GM23338 (cell line): ENCODE measurements at regions not wholly inside any gene's neighbourhood (a gene's known extent, or its start where the extent isn't known, plus 50 kb on each side); places are given as distances from the start of the nearest gene placed in this dataset.

Experiments
- ATAC-seq: fragments of 200-7000 bp; cut with Tn5 transposase; 3 replicates; pipeline ENCODE4 v1.9.1; 2020
- DNase-seq: peaks from one replicate; pipeline ENCODE4 v3.0.0-alpha.2; 2015; ENCODE audit warnings: low spot score
- H2AFZ ChIP-seq: fragments of 200-600 bp; sonication (generic); 2 replicates; pipeline ENCODE4 v1.8.0; 2016; ENCODE audit warnings: antibody characterized with exemption, mild to moderate bottlenecking, moderate library complexity
- H3F3A ChIP-seq: fragments of 200-600 bp; sonication (generic); replicated peaks from 2 replicates; pipeline ENCODE4 v1.8.0; 2017; ENCODE audit warnings: antibody characterized with exemption, mixed run types, low read depth
- H3K27ac ChIP-seq: fragments of 200-600 bp; sonication (generic); 2 replicates; pipeline ENCODE4 v1.6.1; 2016; ENCODE audit warnings: low read depth
- H3K27me3 ChIP-seq: fragments of 200-600 bp; sonication (generic); 2 replicates; pipeline ENCODE4 v1.8.0; 2016; ENCODE audit warnings: mild to moderate bottlenecking, mixed run types, moderate library complexity; ENCODE audit not compliant: insufficient read depth
- H3K36me3 ChIP-seq: fragments of 200-600 bp; sonication (generic); 2 replicates; pipeline ENCODE4 v1.8.0; 2016; ENCODE audit warnings: mild to moderate bottlenecking; ENCODE audit not compliant: insufficient read depth
- H3K4me1 ChIP-seq: fragments of 200-600 bp; sonication (generic); 2 replicates; pipeline ENCODE4 v1.8.0; 2016; ENCODE audit warnings: mild to moderate bottlenecking, moderate library complexity; ENCODE audit not compliant: insufficient read depth
- H3K4me2 ChIP-seq: fragments of 200-600 bp; sonication (generic); 2 replicates; pipeline ENCODE4 v1.7.1; 2017; ENCODE audit warnings: mixed run types
- H3K4me3 ChIP-seq: fragments of 200-600 bp; sonication (generic); 2 replicates; pipeline ENCODE4 v1.6.1; 2016; ENCODE audit warnings: mixed run types
- H3K79me2 ChIP-seq: fragments of 200-600 bp; sonication (generic); replicated peaks from 2 replicates; pipeline ENCODE4 v1.8.0; 2017; ENCODE audit warnings: mild to moderate bottlenecking; ENCODE audit not compliant: insufficient read depth
- H3K9me2 ChIP-seq: fragments of 200-600 bp; sonication (generic); 2 replicates; pipeline ENCODE4 v1.8.0; 2017; ENCODE audit not compliant: insufficient read depth
- H4K20me1 ChIP-seq: fragments of 200-600 bp; sonication (generic); replicated peaks from 2 replicates; pipeline ENCODE4 v1.8.0; 2017; ENCODE audit warnings: mild to moderate bottlenecking; ENCODE audit not compliant: insufficient read depth
- H3K27ac Mint-ChIP-seq: 2 replicates; pipeline ENCODE4 v1.8.0; 2020; ENCODE audit warnings: inconsistent platforms, mild to moderate bottlenecking, moderate library complexity, mixed read lengths
- H3K27me3 Mint-ChIP-seq: 3 replicates; pipeline ENCODE4 v1.8.0; 2022; ENCODE audit warnings: low read depth, mild to moderate bottlenecking, moderate library complexity, mixed read lengths, inconsistent platforms; ENCODE audit not compliant: insufficient read depth, poor library complexity
- H3K36me3 Mint-ChIP-seq: 3 replicates; pipeline ENCODE4 v1.8.0; 2021; ENCODE audit warnings: low read depth, mild to moderate bottlenecking, inconsistent platforms, moderate library complexity, mixed read lengths
- H3K4me1 Mint-ChIP-seq: 3 replicates; pipeline ENCODE4 v1.8.0; 2020; ENCODE audit warnings: mild to moderate bottlenecking, inconsistent platforms, mixed read lengths
- H3K4me3 Mint-ChIP-seq: 3 replicates; pipeline ENCODE4 v1.8.0; 2021; ENCODE audit warnings: moderate library complexity, mild to moderate bottlenecking, inconsistent platforms, mixed read lengths
- H3K9me3 Mint-ChIP-seq: 3 replicates; pipeline ENCODE4 v1.8.0; 2020; ENCODE audit warnings: moderate library complexity, mild to moderate bottlenecking, inconsistent platforms, mixed read lengths
- CREB1 ChIP-seq: fragments of 250-450 bp; sonication (Bioruptor Pico); IDR thresholded peaks from 2 replicates; pipeline ENCODE4 v1.5.0; 2020; ENCODE audit warnings: low read depth, mild to moderate bottlenecking, moderate library complexity
- CTCF ChIP-seq, 2 experiments: fragments of 200-600 bp in 1 of 2; sonication (generic) in 1 of 2; conservative IDR thresholded peaks; 2 replicates each; pipeline versions ENCODE4 v1.5.1 to v1.6.1; 2016 to 2017; ENCODE audit warnings: antibody characterized with exemption in 2 of 2, low read depth in 2 of 2, mild to moderate bottlenecking in 2 of 2, moderate library complexity in 1 of 2
- ETS1 ChIP-seq: IDR thresholded peaks from 2 replicates; pipeline ENCODE4 v1.6.1; 2016; ENCODE audit warnings: antibody characterized with exemption
- EZH2phosphoT487 ChIP-seq: fragments of 200-600 bp; sonication (generic); IDR thresholded peaks from one replicate; pipeline ENCODE4 v1.8.1; 2018; ENCODE audit warnings: antibody characterized with exemption; ENCODE audit not compliant: unreplicated experiment
- JUNB ChIP-seq: IDR thresholded peaks from one replicate; pipeline ENCODE4 v1.6.1; 2016; ENCODE audit warnings: antibody characterized with exemption; ENCODE audit not compliant: unreplicated experiment
- REST ChIP-seq: IDR thresholded peaks from one replicate; pipeline ENCODE4 v1.6.1; 2018; ENCODE audit warnings: antibody characterized with exemption; ENCODE audit not compliant: unreplicated experiment
- STAT1 ChIP-seq: IDR thresholded peaks from one replicate; pipeline ENCODE4 v1.6.1; 2016; ENCODE audit warnings: antibody characterized with exemption; ENCODE audit not compliant: unreplicated experiment
- TF ChIP-seq, protein P1 (sequence below): fragments of 250-450 bp; sonication (Bioruptor Pico); IDR thresholded peaks from 2 replicates; pipeline ENCODE4 v1.5.0; 2020; ENCODE audit warnings: mild to moderate bottlenecking, moderate library complexity

- TF ChIP-seq REST, result no peak
- TF ChIP-seq CTCF (conservative IDR thresholded peaks at IDR 0.05; ENCODE audit: low read depth in 2 of 2), result no peak
- no peak for TF ChIP-seq EZH2phosphoT487
Measured at GRCh38 chr19:31903979-31904378, 441.4 kb upstream of the ZNF507 start (continued).

DNA sequence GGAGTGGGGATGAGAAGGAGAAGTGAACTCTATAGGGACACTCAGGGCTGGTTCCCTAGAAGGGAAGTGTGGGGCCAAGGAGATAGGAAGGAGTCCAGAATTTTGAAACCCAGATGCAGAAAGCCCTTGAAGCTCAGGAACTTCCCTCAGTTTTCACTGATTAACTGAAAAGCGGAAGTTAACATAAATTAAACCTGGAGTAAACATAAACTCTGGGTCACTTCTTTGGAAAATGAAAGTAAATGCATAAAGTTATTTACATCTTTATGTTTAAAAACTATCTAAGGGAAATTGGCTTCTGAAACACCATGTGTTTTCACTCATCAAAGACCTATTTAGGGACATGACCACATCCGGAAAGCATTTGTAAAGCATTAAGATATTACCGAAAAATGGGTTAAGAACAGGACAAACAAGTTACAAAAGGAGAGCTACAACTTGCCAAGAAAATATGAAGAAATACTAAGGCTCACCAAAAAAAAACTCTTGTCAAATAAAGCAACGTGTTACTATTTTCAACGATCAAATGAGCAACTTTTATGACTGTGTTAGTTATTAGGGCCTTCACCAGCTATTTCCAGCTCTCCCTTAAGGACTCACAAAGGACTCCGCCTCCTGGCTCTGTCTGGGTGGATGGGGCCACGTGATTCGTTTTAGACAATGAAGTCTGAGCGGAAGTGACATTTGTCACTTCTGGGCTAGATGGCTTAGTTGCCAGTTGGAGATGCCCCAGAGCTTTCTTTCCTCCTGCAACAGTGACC, 439.1 kb upstream of the ZNF507 start:
- no peaks in the 10 kb centered on the region for H3K27me3 Mint-ChIP-seq
- Histone ChIP-seq H3K4me3 (no peak overlapping the region), H3K9me2 (0 out of 2 replicates have a peak, but pooled peaks cover 7% of the 10 kb centered on the region), H3K79me2 (no peaks in the 10 kb centered on the region), H3K4me1 (no peaks in the 10 kb centered on the region), H3F3A (no peaks in the 10 kb centered on the region), H2AFZ (peak overlapping the region; percentile 3), H3K27ac (no peak overlapping the region), H3K4me2 (no peak overlapping the region), H3K27me3 (no peaks in the 10 kb centered on the region), H3K36me3 (no peaks in the 10 kb centered on the region), H4K20me1 (no peaks in the 10 kb centered on the region)
- ATAC-seq, result no peak
- no peak for DNase-seq
- H3K4me1 Mint-ChIP-seq, result peaks cover 5% of the 10 kb centered on the region; the same call in 2 of the 3 replicates
- TF ChIP-seq, protein P1, sequence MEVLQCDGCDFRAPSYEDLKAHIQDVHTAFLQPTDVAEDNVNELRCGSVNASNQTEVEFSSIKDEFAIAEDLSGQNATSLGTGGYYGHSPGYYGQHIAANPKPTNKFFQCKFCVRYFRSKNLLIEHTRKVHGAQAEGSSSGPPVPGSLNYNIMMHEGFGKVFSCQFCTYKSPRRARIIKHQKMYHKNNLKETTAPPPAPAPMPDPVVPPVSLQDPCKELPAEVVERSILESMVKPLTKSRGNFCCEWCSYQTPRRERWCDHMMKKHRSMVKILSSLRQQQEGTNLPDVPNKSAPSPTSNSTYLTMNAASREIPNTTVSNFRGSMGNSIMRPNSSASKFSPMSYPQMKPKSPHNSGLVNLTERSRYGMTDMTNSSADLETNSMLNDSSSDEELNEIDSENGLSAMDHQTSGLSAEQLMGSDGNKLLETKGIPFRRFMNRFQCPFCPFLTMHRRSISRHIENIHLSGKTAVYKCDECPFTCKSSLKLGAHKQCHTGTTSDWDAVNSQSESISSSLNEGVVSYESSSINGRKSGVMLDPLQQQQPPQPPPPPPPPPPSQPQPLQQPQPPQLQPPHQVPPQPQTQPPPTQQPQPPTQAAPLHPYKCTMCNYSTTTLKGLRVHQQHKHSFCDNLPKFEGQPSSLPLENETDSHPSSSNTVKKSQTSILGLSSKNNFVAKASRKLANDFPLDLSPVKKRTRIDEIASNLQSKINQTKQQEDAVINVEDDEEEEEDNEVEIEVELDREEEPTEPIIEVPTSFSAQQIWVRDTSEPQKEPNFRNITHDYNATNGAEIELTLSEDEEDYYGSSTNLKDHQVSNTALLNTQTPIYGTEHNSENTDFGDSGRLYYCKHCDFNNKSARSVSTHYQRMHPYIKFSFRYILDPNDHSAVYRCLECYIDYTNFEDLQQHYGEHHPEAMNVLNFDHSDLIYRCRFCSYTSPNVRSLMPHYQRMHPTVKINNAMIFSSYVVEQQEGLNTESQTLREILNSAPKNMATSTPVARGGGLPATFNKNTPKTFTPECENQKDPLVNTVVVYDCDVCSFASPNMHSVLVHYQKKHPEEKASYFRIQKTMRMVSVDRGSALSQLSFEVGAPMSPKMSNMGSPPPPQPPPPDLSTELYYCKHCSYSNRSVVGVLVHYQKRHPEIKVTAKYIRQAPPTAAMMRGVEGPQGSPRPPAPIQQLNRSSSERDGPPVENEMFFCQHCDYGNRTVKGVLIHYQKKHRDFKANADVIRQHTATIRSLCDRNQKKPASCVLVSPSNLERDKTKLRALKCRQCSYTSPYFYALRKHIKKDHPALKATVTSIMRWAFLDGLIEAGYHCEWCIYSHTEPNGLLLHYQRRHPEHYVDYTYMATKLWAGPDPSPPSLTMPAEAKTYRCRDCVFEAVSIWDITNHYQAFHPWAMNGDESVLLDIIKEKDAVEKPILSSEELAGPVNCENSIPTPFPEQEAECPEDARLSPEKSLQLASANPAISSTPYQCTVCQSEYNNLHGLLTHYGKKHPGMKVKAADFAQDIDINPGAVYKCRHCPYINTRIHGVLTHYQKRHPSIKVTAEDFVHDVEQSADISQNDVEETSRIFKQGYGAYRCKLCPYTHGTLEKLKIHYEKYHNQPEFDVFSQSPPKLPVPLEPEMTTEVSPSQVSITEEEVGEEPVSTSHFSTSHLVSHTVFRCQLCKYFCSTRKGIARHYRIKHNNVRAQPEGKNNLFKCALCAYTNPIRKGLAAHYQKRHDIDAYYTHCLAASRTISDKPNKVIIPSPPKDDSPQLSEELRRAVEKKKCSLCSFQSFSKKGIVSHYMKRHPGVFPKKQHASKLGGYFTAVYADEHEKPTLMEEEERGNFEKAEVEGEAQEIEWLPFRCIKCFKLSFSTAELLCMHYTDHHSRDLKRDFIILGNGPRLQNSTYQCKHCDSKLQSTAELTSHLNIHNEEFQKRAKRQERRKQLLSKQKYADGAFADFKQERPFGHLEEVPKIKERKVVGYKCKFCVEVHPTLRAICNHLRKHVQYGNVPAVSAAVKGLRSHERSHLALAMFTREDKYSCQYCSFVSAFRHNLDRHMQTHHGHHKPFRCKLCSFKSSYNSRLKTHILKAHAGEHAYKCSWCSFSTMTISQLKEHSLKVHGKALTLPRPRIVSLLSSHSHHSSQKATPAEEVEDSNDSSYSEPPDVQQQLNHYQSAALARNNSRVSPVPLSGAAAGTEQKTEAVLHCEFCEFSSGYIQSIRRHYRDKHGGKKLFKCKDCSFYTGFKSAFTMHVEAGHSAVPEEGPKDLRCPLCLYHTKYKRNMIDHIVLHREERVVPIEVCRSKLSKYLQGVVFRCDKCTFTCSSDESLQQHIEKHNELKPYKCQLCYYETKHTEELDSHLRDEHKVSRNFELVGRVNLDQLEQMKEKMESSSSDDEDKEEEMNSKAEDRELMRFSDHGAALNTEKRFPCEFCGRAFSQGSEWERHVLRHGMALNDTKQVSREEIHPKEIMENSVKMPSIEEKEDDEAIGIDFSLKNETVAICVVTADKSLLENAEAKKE (CRISPR knock-in tag), result no peak
- TF ChIP-seq STAT1, result no peak
- TF ChIP-seq CTCF (conservative IDR thresholded peaks at IDR 0.05; ENCODE audit: low read depth in 2 of 2), result no peak
- TF ChIP-seq CREB1 (CRISPR knock-in tag), result no peak
- TF ChIP-seq EZH2phosphoT487, result no peak
- TF ChIP-seq ETS1, result no peak
- TF ChIP-seq JUNB, result no peak
- H3K36me3 Mint-ChIP-seq, result no peaks in the 10 kb centered on the region
- no peak overlapping the region for H3K4me3 Mint-ChIP-seq
- no peaks in the 10 kb centered on the region; the same call in 2 of the 3 replicates for H3K9me3 Mint-ChIP-seq
- H3K27ac Mint-ChIP-seq, result no peak overlapping the region; the same call in 1 of the 2 replicates
